ENCODE measurements at regions not wholly inside any gene's neighbourhood (a gene's known extent, or its start where the extent isn't known, plus 50 kb on each side); places are given as distances from the start of the nearest gene placed in this dataset.

- no peak overlapping the region for H3K4me2 ChIP-seq (ENCODE audit: low read length)
- H3K9me3 ChIP-seq (ENCODE audit: control insufficient read depth in 1 of 2, insufficient read depth in 1 of 2, low read depth in 1 of 2, low read length in 2 of 2): peaks cover 18 to 19% of the 10 kb centered on the region in 2 experiments; a peak in 3 of 4 replicates
- H3K27ac ChIP-seq (ENCODE audit: low read depth, low read length): no peak overlapping the region
- no peaks in the 10 kb centered on the region for H3K27me3 ChIP-seq (ENCODE audit: insufficient read depth, low read length)
- RAD21 ChIA-PET (ENCODE audit: low non-redundant PET in 1 of 2, low total read pairs in 2 of 2, uncharacterized antibody in 2 of 2, unreplicated experiment in 2 of 2): no interaction called here
- TF ChIP-seq REST (IDR thresholded peaks at IDR 0.05; ENCODE audit: low read depth): no peak
- H3K9ac ChIP-seq (ENCODE audit: low read length): no peak overlapping the region
- no peak overlapping the region for H3K4me3 ChIP-seq (replicated peaks in 1 of 2; ENCODE audit: low read depth in 1 of 2, low read length in 2 of 2)
- POLR2A ChIA-PET: no interaction called here
- ATAC-seq: no peak
- BruUV-seq (replicated peaks): no TSS peak
- H3K79me2 ChIP-seq (ENCODE audit: insufficient read depth, low read length): no peaks in the 10 kb centered on the region
- CTCF ChIA-PET: no interaction called here
- no peaks in the 10 kb centered on the region for H3K4me1 ChIP-seq (ENCODE audit: control insufficient read depth in 1 of 2, insufficient read depth in 2 of 2, low read length in 2 of 2)
- DNase-seq (ENCODE audit: low read depth, low spot score): no peak
- no peaks in the 10 kb centered on the region for H3K36me3 ChIP-seq (ENCODE audit: control insufficient read depth in 1 of 2, insufficient read depth in 2 of 2, low read length in 2 of 2)
- intact Hi-C loops (cut with micrococcal nuclease): no loop called here
- no peak overlapping the region for H2AFZ ChIP-seq (ENCODE audit: low read depth, low read length, poor library complexity, severe bottlenecking)
- no peaks in the 10 kb centered on the region for H3K9me2 ChIP-seq (ENCODE audit: insufficient read depth)
- no peaks in the 10 kb centered on the region for H4K20me1 ChIP-seq (ENCODE audit: insufficient read depth)
These were observed 458.3 kb upstream of the SYT4 start for GRCh38 chr18:43735570-43735969.

DNA sequence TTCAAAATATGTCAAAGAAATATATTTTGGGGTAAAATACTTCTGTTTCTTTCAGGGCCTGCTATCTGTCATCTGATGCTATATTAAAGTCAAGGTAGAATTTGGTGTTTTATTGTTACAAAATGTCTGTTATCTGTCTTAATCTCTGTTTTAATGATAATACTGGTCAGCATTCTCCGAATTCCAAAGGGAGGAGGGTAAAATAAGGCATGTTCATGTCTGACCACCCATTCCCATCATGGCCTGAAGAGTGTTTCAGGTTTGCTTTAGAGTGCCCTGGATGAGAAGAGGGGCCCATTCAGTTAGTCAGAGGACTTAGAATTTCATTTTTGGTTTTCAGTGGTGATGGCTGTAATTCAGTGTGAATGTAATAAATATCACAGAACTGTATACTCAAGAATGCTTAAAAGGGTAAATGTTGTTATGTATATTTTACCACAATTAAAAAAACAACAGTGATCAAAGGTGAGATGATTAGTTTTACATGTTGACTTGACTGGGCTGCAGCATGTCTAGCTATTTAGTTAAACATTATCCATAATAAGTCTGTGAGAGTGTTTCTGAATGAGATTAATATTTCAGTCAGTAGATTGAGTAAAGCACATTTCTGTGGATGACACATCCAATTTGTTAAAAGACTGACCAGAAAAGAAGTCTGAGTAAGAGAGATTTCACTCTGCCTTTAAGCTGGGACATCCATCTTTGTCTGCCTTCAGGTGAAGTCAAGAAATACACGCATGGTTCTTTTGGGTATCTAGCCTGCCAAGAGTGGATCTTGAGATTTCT, 467.9 kb upstream of the SYT4 start:
- CTCF ChIA-PET: no interaction called here
- DNase-seq (ENCODE audit: low read depth, low spot score) (no peak), ATAC-seq (no peak)
- Histone ChIP-seq H4K20me1 (ENCODE audit: insufficient read depth) (no peaks in the 10 kb centered on the region), H3K36me3 (ENCODE audit: control insufficient read depth in 1 of 2, insufficient read depth in 2 of 2, low read length in 2 of 2) (no peaks in the 10 kb centered on the region), H3K9me3 (ENCODE audit: control insufficient read depth in 1 of 2, insufficient read depth in 1 of 2, low read depth in 1 of 2, low read length in 2 of 2) (peaks cover 4 to 8% of the 10 kb centered on the region in 2 experiments; a peak in 1 of 4 replicates), H3K9me2 (ENCODE audit: insufficient read depth) (no peaks in the 10 kb centered on the region), H3K4me1 (ENCODE audit: control insufficient read depth in 1 of 2, insufficient read depth in 2 of 2, low read length in 2 of 2) (no peaks in the 10 kb centered on the region), H3K27me3 (ENCODE audit: insufficient read depth, low read length) (no peaks in the 10 kb centered on the region), H3K4me2 (ENCODE audit: low read length) (no peak overlapping the region), H3K27ac (ENCODE audit: low read depth, low read length) (no peak overlapping the region), H3K79me2 (ENCODE audit: insufficient read depth, low read length) (no peaks in the 10 kb centered on the region), H2AFZ (ENCODE audit: low read depth, low read length, poor library complexity, severe bottlenecking) (no peak overlapping the region), H3K4me3 (replicated peaks in 1 of 2; ENCODE audit: low read depth in 1 of 2, low read length in 2 of 2) (no peak overlapping the region), H3K9ac (ENCODE audit: low read length) (no peak overlapping the region)
- no peak for TF ChIP-seq SIN3A (IDR thresholded peaks at IDR 0.05; ENCODE audit: low read depth)
- no peak for TF ChIP-seq RAD21 (IDR thresholded peaks at IDR 0.05; ENCODE audit: low read depth)
- no peak for TF ChIP-seq CBX3 (IDR thresholded peaks at IDR 0.05; ENCODE audit: low read depth)
- TF ChIP-seq ATF3 (IDR thresholded peaks at IDR 0.05): no peak
- TF ChIP-seq, protein P1, sequence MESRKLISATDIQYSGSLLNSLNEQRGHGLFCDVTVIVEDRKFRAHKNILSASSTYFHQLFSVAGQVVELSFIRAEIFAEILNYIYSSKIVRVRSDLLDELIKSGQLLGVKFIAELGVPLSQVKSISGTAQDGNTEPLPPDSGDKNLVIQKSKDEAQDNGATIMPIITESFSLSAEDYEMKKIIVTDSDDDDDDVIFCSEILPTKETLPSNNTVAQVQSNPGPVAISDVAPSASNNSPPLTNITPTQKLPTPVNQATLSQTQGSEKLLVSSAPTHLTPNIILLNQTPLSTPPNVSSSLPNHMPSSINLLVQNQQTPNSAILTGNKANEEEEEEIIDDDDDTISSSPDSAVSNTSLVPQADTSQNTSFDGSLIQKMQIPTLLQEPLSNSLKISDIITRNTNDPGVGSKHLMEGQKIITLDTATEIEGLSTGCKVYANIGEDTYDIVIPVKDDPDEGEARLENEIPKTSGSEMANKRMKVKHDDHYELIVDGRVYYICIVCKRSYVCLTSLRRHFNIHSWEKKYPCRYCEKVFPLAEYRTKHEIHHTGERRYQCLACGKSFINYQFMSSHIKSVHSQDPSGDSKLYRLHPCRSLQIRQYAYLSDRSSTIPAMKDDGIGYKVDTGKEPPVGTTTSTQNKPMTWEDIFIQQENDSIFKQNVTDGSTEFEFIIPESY (IDR thresholded peaks at IDR 0.05; ENCODE audit: extremely low read depth, insufficient replicate concordance, low read length): no peak
- TF ChIP-seq, protein P2, sequence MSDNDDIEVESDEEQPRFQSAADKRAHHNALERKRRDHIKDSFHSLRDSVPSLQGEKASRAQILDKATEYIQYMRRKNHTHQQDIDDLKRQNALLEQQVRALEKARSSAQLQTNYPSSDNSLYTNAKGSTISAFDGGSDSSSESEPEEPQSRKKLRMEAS (IDR thresholded peaks at IDR 0.05): no peak
- intact Hi-C loops (cut with micrococcal nuclease): no loop called here
- POLR2A ChIA-PET: no interaction called here
- BruUV-seq (replicated peaks): no TSS peak
- RAD21 ChIA-PET (ENCODE audit: low non-redundant PET in 1 of 2, low total read pairs in 2 of 2, uncharacterized antibody in 2 of 2, unreplicated experiment in 2 of 2): no interaction called here

Measured in HCT116 (cell line).